H1 (cell line): ENCODE measurements at regions not wholly inside any gene's neighbourhood (a gene's known extent, or its start where the extent isn't known, plus 50 kb on each side); places are given as distances from the start of the nearest gene placed in this dataset.

ENCODE experiments used
- CTCF ChIA-PET: fragments of 300-600 bp; sonication (Branson Sonifier 250); formaldehyde crosslinking; loops from one replicate; lab custom pipeline; 2021; ENCODE audit not compliant: partially characterized antibody; lab: Charles Lee
- POLR2A ChIA-PET: fragments of 300-600 bp; sonication (Branson Sonifier 250); formaldehyde crosslinking; loops from one replicate; lab custom pipeline; 2021; ENCODE audit warnings: inconsistent platforms; ENCODE audit not compliant: partially characterized antibody; lab: Charles Lee
- DNase-seq, 2 experiments: peaks; one replicate each; pipeline versions ENCODE4 v3.0.0 to v3.0.0-alpha.2; 2010 to 2022; ENCODE audit warnings: low spot score in 2 of 2, low read depth in 1 of 2, mixed read lengths in 1 of 2
- FAIRE-seq: peaks from 2 replicates; lab custom pipeline; 2011; peaks lifted over from hg19 to GRCh38; lab: Jason Lieb, UNC
- H2AFZ ChIP-seq: 2 replicates; pipeline ENCODE4 v1.8.1; 2012; ENCODE audit warnings: low read length, inconsistent platforms
- H2AK5ac ChIP-seq: 2 replicates; pipeline ENCODE4 v1.6.1; 2013; ENCODE audit warnings: low read depth, low read length
- H2BK120ac ChIP-seq: replicated peaks from 2 replicates; pipeline ENCODE3; 2013; ENCODE audit warnings: low read depth, low read length, inconsistent platforms
- H2BK12ac ChIP-seq: 2 replicates; pipeline ENCODE4 v1.6.1; 2013; ENCODE audit warnings: low read depth, low read length
- H2BK15ac ChIP-seq: 2 replicates; pipeline ENCODE4 v1.6.1; 2013; ENCODE audit warnings: low read length
- H2BK20ac ChIP-seq: 2 replicates; pipeline ENCODE4 v1.6.1; 2013; ENCODE audit warnings: low read length
- H2BK5ac ChIP-seq: 2 replicates; pipeline ENCODE4 v1.6.1; 2013; ENCODE audit warnings: low read depth, low read length
- H3K14ac ChIP-seq: 2 replicates; pipeline ENCODE4 v1.6.1; 2013; ENCODE audit warnings: inconsistent platforms; ENCODE audit not compliant: insufficient read length
- H3K18ac ChIP-seq: 2 replicates; pipeline ENCODE4 v1.6.1; 2013; ENCODE audit warnings: low read length; ENCODE audit errors: extremely low read depth
- H3K23ac ChIP-seq: 2 replicates; pipeline ENCODE4 v1.6.1; 2013; ENCODE audit warnings: inconsistent platforms; ENCODE audit not compliant: insufficient read length
- H3K23me2 ChIP-seq: 2 replicates; pipeline ENCODE4 v1.6.1; 2013; ENCODE audit warnings: low read depth, low read length
- H3K27ac ChIP-seq: 2 replicates; pipeline ENCODE4 v1.6.1; 2011; ENCODE audit warnings: low read depth, low read length, inconsistent platforms
- H3K27me3 ChIP-seq, 4 experiments: replicated peaks in 1 of 4; 1 replicate in 1 of 4; 2 replicates in 3 of 4; pipeline versions ENCODE4 v1.6.1 to v1.8.1; 2011 to 2013; ENCODE audit warnings: low read length in 3 of 4, mild to moderate bottlenecking in 3 of 4, inconsistent platforms in 2 of 4, mixed read lengths in 2 of 4, moderate library complexity in 1 of 4; ENCODE audit not compliant: control insufficient read depth in 3 of 4, insufficient read depth in 3 of 4; ENCODE audit errors: extremely low read depth in 1 of 4
- H3K36me3 ChIP-seq, 4 experiments: 2 replicates each; pipeline versions ENCODE4 v1.6.1 to v1.8.1; 2011 to 2013; ENCODE audit warnings: mild to moderate bottlenecking in 4 of 4, low read length in 3 of 4, moderate library complexity in 2 of 4, control low read depth in 1 of 4, inconsistent platforms in 1 of 4; ENCODE audit not compliant: insufficient read depth in 4 of 4, control insufficient read depth in 2 of 4
- H3K4ac ChIP-seq: replicated peaks from 2 replicates; pipeline ENCODE3; 2013; ENCODE audit warnings: low read length, low read depth, mixed read lengths, inconsistent platforms; ENCODE audit not compliant: insufficient read length
- H3K4me1 ChIP-seq, 4 experiments: replicated peaks in 1 of 4; 1 replicate in 1 of 4; 2 replicates in 3 of 4; pipeline versions ENCODE4 v1.6.1 to v1.8.1; 2011 to 2013; ENCODE audit warnings: low read length in 3 of 4, inconsistent platforms in 2 of 4, mixed read lengths in 1 of 4; ENCODE audit not compliant: insufficient read depth in 4 of 4, control insufficient read depth in 3 of 4
- H3K4me2 ChIP-seq, 2 experiments: 2 replicates each; pipeline versions ENCODE4 v1.6.1 to v1.8.1; 2011 to 2013; ENCODE audit warnings: low read depth in 2 of 2, low read length in 2 of 2, control low read depth in 1 of 2, inconsistent platforms in 1 of 2, mild to moderate bottlenecking in 1 of 2; ENCODE audit not compliant: insufficient read depth in 1 of 2
- H3K4me3 ChIP-seq, 4 experiments: fragments of 200-600, 300-600 bp in 1 of 4; sonication (generic), shearing (Covaris generic), sonication (Bioruptor Twin) in 1 of 4; 2 replicates each; pipeline versions ENCODE4 v1.5.1 to v1.8.1; 2011 to 2016; ENCODE audit warnings: low read length in 4 of 4, low read depth in 3 of 4, control low read depth in 2 of 4, inconsistent platforms in 2 of 4, mild to moderate bottlenecking in 2 of 4, mixed read lengths in 1 of 4, moderate library complexity in 1 of 4; ENCODE audit not compliant: insufficient read depth in 2 of 4; ENCODE audit errors: extremely low read depth in 1 of 4
- H3K56ac ChIP-seq: replicated peaks from 2 replicates; pipeline ENCODE3; 2013; ENCODE audit warnings: low read depth, mild to moderate bottlenecking, mixed read lengths, low read length, inconsistent platforms; ENCODE audit not compliant: insufficient read length
- H3K79me1 ChIP-seq: 2 replicates; pipeline ENCODE4 v1.6.1; 2013; ENCODE audit warnings: low read depth, low read length, control low read depth
- H3K79me2 ChIP-seq, 2 experiments: 2 replicates each; pipeline versions ENCODE4 v1.6.1 to v1.8.1; 2012 to 2013; ENCODE audit warnings: low read length in 2 of 2, mild to moderate bottlenecking in 2 of 2, inconsistent platforms in 1 of 2; ENCODE audit not compliant: insufficient read depth in 2 of 2, control insufficient read depth in 1 of 2
- H3K9ac ChIP-seq, 4 experiments: replicated peaks in 1 of 4; 1 replicate in 1 of 4; 2 replicates in 3 of 4; pipeline versions ENCODE4 v1.6.1 to v1.8.1; 2011 to 2013; ENCODE audit warnings: low read depth in 3 of 4, low read length in 3 of 4, control low read depth in 2 of 4, mild to moderate bottlenecking in 2 of 4, moderate library complexity in 2 of 4, inconsistent platforms in 1 of 4; ENCODE audit errors: extremely low read depth in 1 of 4
- H3K9me3 ChIP-seq, 2 experiments: 2 replicates each; pipeline versions ENCODE4 v1.6.1 to v1.8.1; 2012 to 2013; ENCODE audit warnings: mild to moderate bottlenecking in 2 of 2, moderate library complexity in 2 of 2, control low read depth in 1 of 2, inconsistent platforms in 1 of 2, low read depth in 1 of 2, low read length in 1 of 2, mixed read lengths in 1 of 2; ENCODE audit not compliant: insufficient read depth in 2 of 2
- H4K20me1 ChIP-seq, 2 experiments: replicated peaks in 1 of 2; 2 replicates each; pipeline versions ENCODE3 to v1.8.1; 2011 to 2013; ENCODE audit warnings: inconsistent platforms in 2 of 2, low read length in 2 of 2, mild to moderate bottlenecking in 1 of 2; ENCODE audit not compliant: insufficient read depth in 2 of 2, control insufficient read depth in 1 of 2
- H4K5ac ChIP-seq: 2 replicates; pipeline ENCODE4 v1.6.1; 2013; ENCODE audit warnings: low read length, low read depth, mixed read lengths, inconsistent platforms; ENCODE audit not compliant: insufficient read length
- H4K8ac ChIP-seq: 2 replicates; pipeline ENCODE4 v1.8.0; 2013; ENCODE audit warnings: mild to moderate bottlenecking, moderate library complexity, low read length, inconsistent platforms; ENCODE audit not compliant: insufficient read depth; ENCODE audit errors: extremely low read depth
- H4K91ac ChIP-seq: replicated peaks from 2 replicates; pipeline ENCODE3; 2013; ENCODE audit warnings: low read length, mixed read lengths, inconsistent platforms; ENCODE audit not compliant: insufficient read length
- ASH2L ChIP-seq: fragments of 200-600, 300-600 bp; sonication (generic); IDR thresholded peaks from one replicate; pipeline ENCODE4 v1.7.1; 2017; ENCODE audit warnings: low read length
- SIX5 ChIP-seq: IDR thresholded peaks from 2 replicates; pipeline ENCODE4 v1.6.1; 2011; ENCODE audit warnings: mild to moderate bottlenecking, low read depth, low read length
- TAF7 ChIP-seq: optimal IDR thresholded peaks from 2 replicates; pipeline ENCODE3; 2011; ENCODE audit warnings: low read depth, mild to moderate bottlenecking, inconsistent platforms, low read length, moderate library complexity, borderline replicate concordance
- YY1 ChIP-seq: IDR thresholded peaks from 2 replicates; pipeline ENCODE4 v1.6.1; 2011; ENCODE audit warnings: low read depth, mild to moderate bottlenecking, low read length
- WGBS, 2 experiments: shearing (Covaris generic) in 1 of 2; methylation state at CpG; one replicate each; pipeline versions ENCODE4 v1.1.6 to v1.1.7; 2013 to 2015; ENCODE audit warnings: low lambda C conversion rate in 2 of 2, mixed read lengths in 2 of 2, inconsistent platforms in 1 of 2, low coverage in 1 of 2, missing lambda C conversion rate in 1 of 2; ENCODE audit not compliant: insufficient replicate concordance in 2 of 2, insufficient coverage in 1 of 2, insufficient read length in 1 of 2; ENCODE audit errors: extremely low coverage in 1 of 2, missing lambda C conversion rate in 1 of 2; 5-methylcytosine and 5-hydroxymethylcytosine counted together

DNA sequence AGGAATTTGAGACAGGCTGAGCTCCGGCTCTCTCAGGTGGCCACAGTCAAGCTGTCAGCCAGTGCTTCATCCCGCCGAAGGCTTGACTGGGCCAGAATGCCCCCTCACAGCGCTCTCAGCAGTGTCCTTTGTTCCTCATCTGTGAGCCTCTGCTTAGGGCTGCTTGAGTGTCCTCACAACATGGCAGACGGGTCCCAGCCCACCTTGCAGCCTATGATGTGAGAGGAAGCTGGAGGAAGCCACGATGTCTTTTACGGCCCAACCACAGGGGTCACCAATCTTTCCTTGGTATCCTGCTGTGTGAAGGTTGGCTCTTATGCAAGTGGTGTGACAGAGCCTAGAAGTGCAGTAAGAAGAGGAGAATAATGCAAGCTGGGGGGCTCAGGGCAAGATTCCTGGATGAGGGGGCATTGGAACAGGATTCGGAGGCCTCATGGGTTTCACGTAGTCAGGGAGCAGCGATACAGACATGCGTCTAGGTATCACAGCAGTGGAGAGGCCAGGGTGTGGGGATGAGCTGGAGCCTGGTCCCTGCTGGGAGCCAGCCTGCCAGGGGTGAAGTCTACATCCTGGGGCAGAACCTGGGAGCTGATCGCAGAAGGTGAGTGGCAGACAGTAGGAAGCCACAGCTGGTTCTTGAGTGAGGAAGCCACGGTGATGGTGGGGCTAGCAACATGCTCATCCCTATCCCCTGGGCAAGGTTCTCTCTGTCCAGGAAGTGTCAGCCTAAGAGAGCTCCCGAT is 234.1 kb downstream of the GLI2 start:
- H3K36me3 ChIP-seq: peaks cover 12 to 54% (median 36%) of the 10 kb centered on the region in 4 experiments; a peak in 7 of 8 replicates
- DNase-seq (no peak), FAIRE-seq (no peak)
- no peaks in the 10 kb centered on the region for H3K79me2 ChIP-seq
- H3K23ac ChIP-seq: no peak overlapping the region
- no peak overlapping the region for H3K4me2 ChIP-seq
- H2BK15ac ChIP-seq: no peak overlapping the region
- H3K4ac ChIP-seq: no peak overlapping the region
- 0 out of 2 replicates have a peak, but pooled peaks cover 3% of the 10 kb centered on the region for H3K23me2 ChIP-seq
- H3K56ac ChIP-seq: no peak overlapping the region
- no peak for TF ChIP-seq TAF7
- 0 out of 2 replicates have a peak, but pooled peaks have one; percentile 29 for TF ChIP-seq YY1
- no peak for TF ChIP-seq ASH2L
- no peak for TF ChIP-seq SIX5
- no peak overlapping the region for H2BK12ac ChIP-seq
- H3K9me3 ChIP-seq: no peaks in the 10 kb centered on the region
- H3K4me1 ChIP-seq: no peaks in the 10 kb centered on the region; a peak in 2 of 7 replicates
- no peaks in the 10 kb centered on the region for H3K79me1 ChIP-seq
- H2AFZ ChIP-seq: no peak overlapping the region
- peak overlapping the region; percentile 62; the same call in 1 of the 2 replicates for H4K8ac ChIP-seq
- no peak overlapping the region for H2BK120ac ChIP-seq
- no peak overlapping the region for H3K4me3 ChIP-seq
- no peak overlapping the region for H4K91ac ChIP-seq
- no peak overlapping the region for H2AK5ac ChIP-seq
- no peak overlapping the region for H3K9ac ChIP-seq
- H4K20me1 ChIP-seq: peaks cover 0 to 17% of the 10 kb centered on the region in 2 experiments
- H2BK5ac ChIP-seq: peak overlapping the region; percentile 44; the same call in 1 of the 2 replicates
- H2BK20ac ChIP-seq: no peak overlapping the region
- H4K5ac ChIP-seq: no peak overlapping the region
- H3K18ac ChIP-seq: no peak overlapping the region
- H3K27ac ChIP-seq: no peak overlapping the region
- WGBS, 2 experiments: 80% methylated on average over 10 of the region's 14 CpGs; no CpG with 5 or more reads in 1 of the 2 experiments
- no peaks in the 10 kb centered on the region for H3K27me3 ChIP-seq
- H3K14ac ChIP-seq: no peak overlapping the region
- CTCF ChIA-PET: interaction anchor here (0.6 to 4.4 kb wide), 11 partner anchors 11 to 186 kb away, joined by 3 to 40 read pairs (median 4); no protein-coding TSS in a partner anchor
- POLR2A ChIA-PET: interaction anchor here (1.5 to 2.0 kb wide), 2 partner anchors 11 to 106 kb away, joined by 3 to 9 read pairs; no protein-coding TSS in a partner anchor
